A549 (cell line): ENCODE measurements at regions not wholly inside any gene's neighbourhood (a gene's known extent, or its start where the extent isn't known, plus 50 kb on each side); places are given as distances from the start of the nearest gene placed in this dataset.

Experiments used
- ATAC-seq, 2 experiments: fragments of 200-7000 bp in 1 of 2; fragments of >200 bp in 1 of 2; cut with Nextera tagmentation in 1 of 2; cut with Tn5 transposase in 1 of 2; 3 replicates each; pipeline versions ENCODE4 v1.8.0 to v1.9.1; 2018 to 2020; ENCODE audit warnings: mild to moderate bottlenecking in 1 of 2, moderate library complexity in 1 of 2
- CTCF ChIA-PET: fragments of 300-600 bp; sonication (Branson Sonifier 250); formaldehyde crosslinking; extraction: SDS; loops from one replicate; lab custom pipeline; 2021; ENCODE audit warnings: antibody characterized with exemption, inconsistent platforms; lab: Yijun Ruan, JAX
- POLR2A ChIA-PET: fragments of 350-600 bp; formaldehyde crosslinking; extraction: SDS; loops from one replicate; lab custom pipeline; 2021; ENCODE audit warnings: antibody characterized with exemption, inconsistent platforms; lab: Yijun Ruan, JAX
- DNase-seq, 2 experiments: peaks; one replicate each; pipeline versions ENCODE4 v3.0.0 to v3.0.0-alpha.2; 2011 to 2016; ENCODE audit warnings: low read depth in 1 of 2, low spot score in 1 of 2
- FAIRE-seq: peaks from 2 replicates; lab custom pipeline; 2011; peaks lifted over from hg19 to GRCh38; lab: Jason Lieb, UNC
- H3K27ac ChIP-seq, 2 experiments: fragments of >200 bp; sonication (Bioruptor Twin); formaldehyde crosslinking; 3 replicates each; pipeline ENCODE4 v1.5.1; 2016 to 2017
- H3K4me1 ChIP-seq: fragments of >200 bp; sonication (Bioruptor Twin); formaldehyde crosslinking; 3 replicates; pipeline ENCODE4 v1.6.1; 2016
- H3K4me2 ChIP-seq: fragments of >200 bp; sonication (Bioruptor Twin); formaldehyde crosslinking; 3 replicates; pipeline ENCODE4 v1.6.1; 2016
- H3K4me3 ChIP-seq: fragments of >200 bp; sonication (Bioruptor Twin); formaldehyde crosslinking; 3 replicates; pipeline ENCODE4 v1.5.1; 2016
- H3K9me3 ChIP-seq: fragments of >200 bp; sonication (Bioruptor Twin); formaldehyde crosslinking; 3 replicates; pipeline ENCODE4 v1.6.1; 2016
- CHD4 ChIP-seq: fragments of 200-600 bp; sonication (generic); IDR thresholded peaks from 2 replicates; pipeline ENCODE4 v1.6.1; 2016; ENCODE audit warnings: antibody characterized with exemption, mild to moderate bottlenecking, borderline replicate concordance
- EHF ChIP-seq: fragments of 250-450 bp; sonication (Bioruptor Pico); IDR thresholded peaks from 2 replicates; pipeline ENCODE4 v1.5.0; 2020; ENCODE audit warnings: mild to moderate bottlenecking
- EHMT2 ChIP-seq: fragments of 200-600 bp; sonication (generic); IDR thresholded peaks from 2 replicates; pipeline ENCODE4 v1.6.1; 2016; ENCODE audit warnings: antibody characterized with exemption, low read depth, mild to moderate bottlenecking, moderate library complexity
- EP300 ChIP-seq, 2 experiments: fragments of >200 bp; sonication (Bioruptor Twin); formaldehyde crosslinking; IDR thresholded peaks; 2 replicates in 1 of 2; 3 replicates in 1 of 2; pipeline ENCODE4 v1.6.1; 2016 to 2017
- FOSB ChIP-seq: fragments of 250-450 bp; sonication (Bioruptor Pico); IDR thresholded peaks from 2 replicates; pipeline ENCODE4 v1.5.0; 2020; ENCODE audit warnings: mild to moderate bottlenecking, moderate library complexity
- FOSL2 ChIP-seq, 2 experiments: fragments of 450-650 bp in 1 of 2; fragments of >200 bp in 1 of 2; sonication (Bioruptor Twin) in 1 of 2; formaldehyde crosslinking; IDR thresholded peaks; 2 replicates each; pipeline versions ENCODE4 v1.5.0 to v1.6.1; 2016 to 2020; ENCODE audit warnings: mild to moderate bottlenecking in 1 of 2, moderate library complexity in 1 of 2
- HDAC2 ChIP-seq: fragments of 200-600 bp; sonication (generic); IDR thresholded peaks from 2 replicates; pipeline ENCODE4 v1.6.1; 2016
- HOXB13 ChIP-seq: fragments of 250-450 bp; sonication (Bioruptor Pico); IDR thresholded peaks from 2 replicates; pipeline ENCODE4 v1.5.0; 2020; ENCODE audit warnings: low read depth, mild to moderate bottlenecking, moderate library complexity
- HOXB5 ChIP-seq: fragments of 250-450 bp; sonication (Bioruptor Pico); IDR thresholded peaks from 2 replicates; pipeline ENCODE4 v1.5.0; 2020; ENCODE audit warnings: mild to moderate bottlenecking, moderate library complexity
- JUNB ChIP-seq: fragments of >200 bp; sonication (Bioruptor Twin); formaldehyde crosslinking; IDR thresholded peaks from 2 replicates; pipeline ENCODE4 v1.6.1; 2016
- MAFK ChIP-seq: fragments of 450-650 bp; IDR thresholded peaks from 2 replicates; pipeline ENCODE4 v1.6.1; 2014; ENCODE audit not compliant: partially characterized antibody
- MAZ ChIP-seq: fragments of 150-350 bp; IDR thresholded peaks from 2 replicates; pipeline ENCODE4 v1.6.1; 2014; ENCODE audit warnings: antibody characterized with exemption, low read depth, low read length, borderline replicate concordance
- MYC ChIP-seq: IDR thresholded peaks from 2 replicates; pipeline ENCODE4 v1.6.1; 2012; ENCODE audit warnings: mild to moderate bottlenecking, inconsistent platforms, low read length, improper control_type of control experiment, borderline replicate concordance
- NPAS2 ChIP-seq: fragments of 250-450 bp; sonication (Bioruptor Pico); IDR thresholded peaks from 2 replicates; pipeline ENCODE4 v1.8.0; 2022; ENCODE audit warnings: mild to moderate bottlenecking, moderate library complexity, borderline replicate concordance
- POLR2A ChIP-seq: IDR thresholded peaks from 2 replicates; pipeline ENCODE4 v1.6.1; 2012; ENCODE audit warnings: mild to moderate bottlenecking, low read length
- RCOR1 ChIP-seq: fragments of 150-350 bp; IDR thresholded peaks from 2 replicates; pipeline ENCODE4 v1.6.1; 2014; ENCODE audit warnings: antibody characterized with exemption, low read length, low read depth
- RNF2 ChIP-seq: fragments of 200-600 bp; sonication (generic); IDR thresholded peaks from 2 replicates; pipeline ENCODE4 v1.6.1; 2016; ENCODE audit warnings: low read depth, mild to moderate bottlenecking, antibody characterized with exemption, moderate library complexity, borderline replicate concordance
- SMC3 ChIP-seq: fragments of >200 bp; sonication (Bioruptor Twin); formaldehyde crosslinking; IDR thresholded peaks from 3 replicates; pipeline ENCODE4 v1.6.1; 2018; ENCODE audit warnings: inconsistent platforms
- TP53 ChIP-seq: fragments of 250-450 bp; sonication (Bioruptor Pico); IDR thresholded peaks from 2 replicates; pipeline ENCODE4 v1.5.0; 2021; ENCODE audit warnings: mild to moderate bottlenecking, moderate library complexity
- ZFP36 ChIP-seq: fragments of 450-650 bp; IDR thresholded peaks from 2 replicates; pipeline ENCODE4 v1.6.1; 2014; ENCODE audit warnings: borderline replicate concordance; ENCODE audit not compliant: partially characterized antibody
- ZSCAN20 ChIP-seq: fragments of 250-450 bp; sonication (Bioruptor Pico); IDR thresholded peaks from 2 replicates; pipeline ENCODE4 v1.8.0; 2022; ENCODE audit warnings: mild to moderate bottlenecking, moderate library complexity
- WGBS: methylation state at CpG from one replicate; pipeline ENCODE4 v1.1.6; 2017; ENCODE audit errors: missing lambda C conversion rate; 5-methylcytosine and 5-hydroxymethylcytosine counted together
- TF ChIP-seq, protein P1 (sequence below): IDR thresholded peaks from 2 replicates; pipeline ENCODE4 v1.6.1; 2012; ENCODE audit warnings: low read depth, borderline replicate concordance
- TF ChIP-seq, protein P2 (sequence below): fragments of 450-650 bp; IDR thresholded peaks from 2 replicates; pipeline ENCODE4 v1.6.1; 2014; ENCODE audit warnings: antibody characterized with exemption
- TF ChIP-seq, protein P3 (sequence below): fragments of >200 bp; sonication (Bioruptor Twin); formaldehyde crosslinking; IDR thresholded peaks from 3 replicates; pipeline ENCODE4 v1.6.1; 2016
- TF ChIP-seq, protein P4 (sequence below): fragments of 250-450 bp; sonication (Bioruptor Pico); IDR thresholded peaks from 2 replicates; pipeline ENCODE4 v1.5.0; 2021; ENCODE audit warnings: mild to moderate bottlenecking, moderate library complexity, borderline replicate concordance
- TF ChIP-seq, protein P5 (sequence below): IDR thresholded peaks from 2 replicates; pipeline ENCODE4 v1.6.1; 2012

DNA sequence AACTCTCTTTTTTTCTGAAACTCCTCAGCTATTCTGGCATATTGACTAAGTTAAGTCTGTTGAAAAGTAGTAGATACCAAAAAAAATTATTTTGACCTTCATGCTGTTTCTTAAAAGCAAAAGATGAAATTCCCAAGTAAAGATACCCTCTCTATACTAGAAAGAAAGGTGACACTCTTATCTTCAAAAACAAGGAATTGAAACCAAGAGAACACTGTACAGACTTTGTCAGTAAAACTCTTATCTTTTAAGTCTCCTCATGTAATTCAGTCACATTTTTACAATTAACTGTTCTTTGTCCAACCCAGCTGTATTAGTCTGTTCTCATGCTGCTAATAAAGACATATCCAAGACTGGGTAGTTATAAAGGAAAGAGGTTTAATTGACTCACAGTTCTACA is 496.2 kb downstream of the LTN1 start:
- no peak for DNase-seq
- ATAC-seq: no peak
- no peak overlapping the region for H3K4me3 ChIP-seq
- H3K4me1 ChIP-seq: no peaks in the 10 kb centered on the region
- no peak for TF ChIP-seq SMC3
- TF ChIP-seq ZFP36: no peak
- ChIA-PET POLR2A (no interaction called here), CTCF (no interaction called here)
- H3K9me3 ChIP-seq: no peaks in the 10 kb centered on the region
- no peak for FAIRE-seq
- H3K27ac ChIP-seq: no peak overlapping the region
- H3K4me2 ChIP-seq: no peak overlapping the region

DNA sequence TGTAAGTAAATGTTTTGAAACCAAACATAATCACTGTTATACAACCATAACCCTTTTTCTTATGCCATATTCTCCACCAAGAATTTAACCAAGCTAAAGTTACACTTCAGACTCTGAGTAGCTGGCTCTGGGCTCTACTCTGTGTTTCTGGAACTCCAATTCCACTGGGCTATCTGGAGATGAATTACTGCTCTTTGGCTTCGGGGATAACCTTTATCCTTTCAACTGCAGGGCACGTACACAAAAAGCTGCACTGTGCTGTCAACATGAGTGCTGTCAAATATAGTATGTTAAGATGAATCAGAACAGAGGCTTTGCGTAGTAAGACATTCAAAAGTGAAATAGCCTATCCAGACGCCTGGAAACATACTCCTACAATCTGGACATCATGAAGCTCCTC is 500.6 kb downstream of the LTN1 start:
- Histone ChIP-seq H3K4me2 (no peak overlapping the region), H3K4me1 (no peaks in the 10 kb centered on the region), H3K9me3 (no peaks in the 10 kb centered on the region), H3K4me3 (no peak overlapping the region), H3K27ac (no peak overlapping the region)
- ChIA-PET POLR2A (no interaction called here), CTCF (interaction anchor here (1.2 kb wide), 1 partner anchor 253 kb away, joined by 4 read pairs; no protein-coding TSS in a partner anchor)
- DNase-seq (no peak), ATAC-seq (no peak), FAIRE-seq (no peak)
- WGBS: 29% methylated on average over 4 of the region's 4 CpGs
- TF ChIP-seq FOSB (CRISPR knock-in tag) (no peak), EHMT2 (no peak), JUNB (no peak), MYC (no peak), MAFK (no peak), FOSL2 (IDR thresholded peaks at IDR 0.05) (no peak), FOSL2 (CRISPR knock-in tag; IDR thresholded peaks at IDR 0.05) (no peak), POLR2A (no peak), RNF2 (no peak), TP53 (CRISPR knock-in tag) (no peak), HDAC2 (no peak)
- TF ChIP-seq, protein P1, sequence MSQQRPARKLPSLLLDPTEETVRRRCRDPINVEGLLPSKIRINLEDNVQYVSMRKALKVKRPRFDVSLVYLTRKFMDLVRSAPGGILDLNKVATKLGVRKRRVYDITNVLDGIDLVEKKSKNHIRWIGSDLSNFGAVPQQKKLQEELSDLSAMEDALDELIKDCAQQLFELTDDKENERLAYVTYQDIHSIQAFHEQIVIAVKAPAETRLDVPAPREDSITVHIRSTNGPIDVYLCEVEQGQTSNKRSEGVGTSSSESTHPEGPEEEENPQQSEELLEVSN: no peak
- TF ChIP-seq, protein P2, sequence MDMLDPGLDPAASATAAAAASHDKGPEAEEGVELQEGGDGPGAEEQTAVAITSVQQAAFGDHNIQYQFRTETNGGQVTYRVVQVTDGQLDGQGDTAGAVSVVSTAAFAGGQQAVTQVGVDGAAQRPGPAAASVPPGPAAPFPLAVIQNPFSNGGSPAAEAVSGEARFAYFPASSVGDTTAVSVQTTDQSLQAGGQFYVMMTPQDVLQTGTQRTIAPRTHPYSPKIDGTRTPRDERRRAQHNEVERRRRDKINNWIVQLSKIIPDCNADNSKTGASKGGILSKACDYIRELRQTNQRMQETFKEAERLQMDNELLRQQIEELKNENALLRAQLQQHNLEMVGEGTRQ: no peak
- TF ChIP-seq, protein P3, sequence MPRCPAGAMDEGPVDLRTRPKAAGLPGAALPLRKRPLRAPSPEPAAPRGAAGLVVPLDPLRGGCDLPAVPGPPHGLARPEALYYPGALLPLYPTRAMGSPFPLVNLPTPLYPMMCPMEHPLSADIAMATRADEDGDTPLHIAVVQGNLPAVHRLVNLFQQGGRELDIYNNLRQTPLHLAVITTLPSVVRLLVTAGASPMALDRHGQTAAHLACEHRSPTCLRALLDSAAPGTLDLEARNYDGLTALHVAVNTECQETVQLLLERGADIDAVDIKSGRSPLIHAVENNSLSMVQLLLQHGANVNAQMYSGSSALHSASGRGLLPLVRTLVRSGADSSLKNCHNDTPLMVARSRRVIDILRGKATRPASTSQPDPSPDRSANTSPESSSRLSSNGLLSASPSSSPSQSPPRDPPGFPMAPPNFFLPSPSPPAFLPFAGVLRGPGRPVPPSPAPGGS: no peak

DNA sequence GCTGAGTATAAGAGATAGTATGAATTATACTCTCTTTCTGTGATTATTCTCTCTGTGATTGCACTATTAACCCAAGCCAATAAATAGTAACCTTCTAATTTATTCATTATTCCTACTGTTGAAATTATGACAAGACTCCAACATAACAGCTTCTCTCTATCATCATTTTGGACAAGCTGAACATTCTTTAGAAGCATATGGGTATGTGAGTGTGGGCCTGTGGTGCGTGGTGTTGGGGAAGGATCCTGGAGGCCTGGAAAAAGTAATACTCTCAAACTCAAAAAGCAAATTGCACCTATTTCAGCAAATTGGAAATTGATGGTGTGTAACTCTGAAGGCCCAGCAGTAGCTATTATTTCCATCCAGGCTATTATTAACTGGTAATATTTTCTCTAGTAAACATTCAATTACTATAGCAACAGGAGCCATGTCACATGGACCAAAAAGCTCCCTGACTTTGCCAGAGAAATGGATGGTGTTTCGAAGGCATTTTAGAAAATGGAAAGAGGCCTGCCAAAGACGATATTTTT is 502.8 kb downstream of the LTN1 start:
- CTCF ChIA-PET: no interaction called here
- TF ChIP-seq HOXB13 (CRISPR knock-in tag) (no peak), HOXB5 (CRISPR knock-in tag) (no peak), EP300 (IDR thresholded peaks at IDR 0.05) (no peak), NPAS2 (CRISPR knock-in tag) (no peak), EHF (CRISPR knock-in tag) (no peak), FOSB (CRISPR knock-in tag) (no peak), MAZ (no peak), ZSCAN20 (CRISPR knock-in tag) (no peak), CHD4 (no peak), RCOR1 (no peak)
- TF ChIP-seq, protein P4, sequence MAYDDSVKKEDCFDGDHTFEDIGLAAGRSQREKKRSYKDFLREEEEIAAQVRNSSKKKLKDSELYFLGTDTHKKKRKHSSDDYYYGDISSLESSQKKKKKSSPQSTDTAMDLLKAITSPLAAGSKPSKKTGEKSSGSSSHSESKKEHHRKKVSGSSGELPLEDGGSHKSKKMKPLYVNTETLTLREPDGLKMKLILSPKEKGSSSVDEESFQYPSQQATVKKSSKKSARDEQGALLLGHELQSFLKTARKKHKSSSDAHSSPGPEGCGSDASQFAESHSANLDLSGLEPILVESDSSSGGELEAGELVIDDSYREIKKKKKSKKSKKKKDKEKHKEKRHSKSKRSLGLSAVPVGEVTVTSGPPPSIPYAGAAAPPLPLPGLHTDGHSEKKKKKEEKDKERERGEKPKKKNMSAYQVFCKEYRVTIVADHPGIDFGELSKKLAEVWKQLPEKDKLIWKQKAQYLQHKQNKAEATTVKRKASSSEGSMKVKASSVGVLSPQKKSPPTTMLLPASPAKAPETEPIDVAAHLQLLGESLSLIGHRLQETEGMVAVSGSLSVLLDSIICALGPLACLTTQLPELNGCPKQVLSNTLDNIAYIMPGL (CRISPR knock-in tag): no peak
- TF ChIP-seq, protein P5, sequence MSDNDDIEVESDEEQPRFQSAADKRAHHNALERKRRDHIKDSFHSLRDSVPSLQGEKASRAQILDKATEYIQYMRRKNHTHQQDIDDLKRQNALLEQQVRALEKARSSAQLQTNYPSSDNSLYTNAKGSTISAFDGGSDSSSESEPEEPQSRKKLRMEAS: no peak
- FAIRE-seq: no peak
- no peak for ATAC-seq
- 11% methylated on average over 3 of the region's 3 CpGs for WGBS
- no peaks in the 10 kb centered on the region for H3K9me3 ChIP-seq
- POLR2A ChIA-PET: no interaction called here
- H3K4me2 ChIP-seq: no peak overlapping the region
- H3K4me3 ChIP-seq: no peak overlapping the region
- no peak overlapping the region for H3K27ac ChIP-seq
- no peak for DNase-seq
- no peaks in the 10 kb centered on the region for H3K4me1 ChIP-seq
